Mesendoderm (in vitro differentiated cells): ENCODE measurements at regions not wholly inside any gene's neighbourhood (a gene's known extent, or its start where the extent isn't known, plus 50 kb on each side); places are given as distances from the start of the nearest gene placed in this dataset.

ENCODE experiments used
- DNase-seq: peaks from one replicate; pipeline ENCODE4 v3.0.0; 2013
- H2AK5ac ChIP-seq: 2 replicates; pipeline ENCODE4 v1.6.1; 2013; ENCODE audit warnings: low read length, inconsistent platforms
- H2BK120ac ChIP-seq: 2 replicates; pipeline ENCODE4 v1.6.1; 2013; ENCODE audit warnings: low read depth, mild to moderate bottlenecking, low read length, moderate library complexity, mixed read lengths
- H2BK15ac ChIP-seq: replicated peaks from 2 replicates; pipeline ENCODE4 v1.6.1; 2013; ENCODE audit warnings: low read depth, mild to moderate bottlenecking, moderate library complexity
- H2BK5ac ChIP-seq: 2 replicates; pipeline ENCODE4 v1.6.1; 2013; ENCODE audit warnings: low read length, inconsistent platforms
- H3K18ac ChIP-seq: 2 replicates; pipeline ENCODE4 v1.6.1; 2013; ENCODE audit warnings: mild to moderate bottlenecking, low read length, mixed read lengths
- H3K23ac ChIP-seq: one replicate; pipeline ENCODE4 v1.6.1; 2013; ENCODE audit warnings: low read length
- H3K27ac ChIP-seq: 2 replicates; pipeline ENCODE4 v1.5.1; 2013; ENCODE audit warnings: low read depth, mild to moderate bottlenecking, inconsistent platforms, low read length, moderate library complexity
- H3K27me3 ChIP-seq: 2 replicates; pipeline ENCODE4 v1.6.1; 2013; ENCODE audit warnings: low read length, control low read depth, mild to moderate bottlenecking, inconsistent platforms; ENCODE audit not compliant: insufficient read depth, poor library complexity
- H3K36me3 ChIP-seq: 2 replicates; pipeline ENCODE4 v1.6.1; 2013; ENCODE audit warnings: low read length, inconsistent platforms; ENCODE audit not compliant: control insufficient read depth, insufficient read depth
- H3K4ac ChIP-seq: one replicate; pipeline ENCODE4 v1.6.1; 2013; ENCODE audit warnings: low read depth, mild to moderate bottlenecking, low read length, moderate library complexity
- H3K4me1 ChIP-seq: 2 replicates; pipeline ENCODE4 v1.6.1; 2013; ENCODE audit warnings: low read depth, low read length, inconsistent platforms; ENCODE audit not compliant: control insufficient read depth
- H3K4me2 ChIP-seq: 2 replicates; pipeline ENCODE4 v1.6.1; 2013; ENCODE audit warnings: low read length
- H3K4me3 ChIP-seq: 2 replicates; pipeline ENCODE4 v1.5.1; 2013; ENCODE audit warnings: mild to moderate bottlenecking, low read length
- H3K56ac ChIP-seq: one replicate; pipeline ENCODE4 v1.6.1; 2013; ENCODE audit warnings: low read length
- H3K79me1 ChIP-seq: 2 replicates; pipeline ENCODE4 v1.6.1; 2013; ENCODE audit warnings: low read length, inconsistent platforms
- H3K79me2 ChIP-seq: 2 replicates; pipeline ENCODE4 v1.6.1; 2013; ENCODE audit warnings: mild to moderate bottlenecking, low read length; ENCODE audit not compliant: control insufficient read depth, insufficient read depth
- H3K9ac ChIP-seq: 2 replicates; pipeline ENCODE4 v1.6.1; 2013; ENCODE audit warnings: low read length, inconsistent platforms
- H4K5ac ChIP-seq: one replicate; pipeline ENCODE4 v1.6.1; 2013; ENCODE audit warnings: low read length
- H4K8ac ChIP-seq: one replicate; pipeline ENCODE4 v1.6.1; 2013; ENCODE audit warnings: low read depth, mild to moderate bottlenecking, control low read depth, low read length, moderate library complexity
- WGBS: extraction: QIAGEN DNeasy Blood & Tissue Kit; methylation state at CpG from one replicate; pipeline ENCODE4 v1.1.7; 2013; ENCODE audit warnings: low lambda C conversion rate, missing lambda C conversion rate; ENCODE audit not compliant: insufficient coverage; ENCODE audit errors: extremely low coverage; 5-methylcytosine and 5-hydroxymethylcytosine counted together

- H3K79me2 ChIP-seq: no peaks in the 10 kb centered on the region
- H2BK5ac ChIP-seq: no peak overlapping the region
- no peak overlapping the region for H3K23ac ChIP-seq
- no peak overlapping the region for H3K4me3 ChIP-seq
- H3K4me1 ChIP-seq: peaks cover 10% of the 10 kb centered on the region
- H4K8ac ChIP-seq: no peak overlapping the region
- no peak overlapping the region for H3K56ac ChIP-seq
- H3K27me3 ChIP-seq: no peaks in the 10 kb centered on the region
- H2AK5ac ChIP-seq: no peak overlapping the region
- no peak for DNase-seq
- no peaks in the 10 kb centered on the region for H3K36me3 ChIP-seq
- H2BK15ac ChIP-seq: no peak overlapping the region
- H3K4ac ChIP-seq: no peak overlapping the region
- no peak overlapping the region for H2BK120ac ChIP-seq
- H3K27ac ChIP-seq: no peak overlapping the region
- no peak overlapping the region for H3K9ac ChIP-seq
- H3K18ac ChIP-seq: no peak overlapping the region
- no CpG with 5 or more reads among the region's 14 CpGs for WGBS
- no peak overlapping the region for H4K5ac ChIP-seq
- no peak overlapping the region for H3K4me2 ChIP-seq
- no peaks in the 10 kb centered on the region for H3K79me1 ChIP-seq
Measured at GRCh38 chr5:176719113-176719739, 71.9 kb downstream of the TSPAN17 start.

- Histone ChIP-seq H3K4me1 (peaks cover 15% of the 10 kb centered on the region), H2BK15ac (no peak overlapping the region), H3K23ac (no peak overlapping the region), H3K9ac (no peak overlapping the region), H3K18ac (no peak overlapping the region), H3K4me3 (no peak overlapping the region), H3K36me3 (no peaks in the 10 kb centered on the region), H4K8ac (no peak overlapping the region), H2BK120ac (no peak overlapping the region), H3K4me2 (no peak overlapping the region), H3K27ac (no peak overlapping the region), H4K5ac (no peak overlapping the region), H2AK5ac (no peak overlapping the region), H3K4ac (no peak overlapping the region), H3K79me2 (no peaks in the 10 kb centered on the region), H3K27me3 (no peaks in the 10 kb centered on the region), H2BK5ac (no peak overlapping the region), H3K79me1 (no peaks in the 10 kb centered on the region), H3K56ac (peak overlapping the region; percentile 27)
- no peak for DNase-seq
- WGBS: no CpG with 5 or more reads among the region's 10 CpGs
Measured at GRCh38 chr5:176721509-176721908, 74.2 kb downstream of the TSPAN17 start.

- Histone ChIP-seq H2BK15ac (no peak overlapping the region), H3K56ac (peak overlapping the region; percentile 80), H3K79me1 (no peaks in the 10 kb centered on the region), H3K18ac (no peak overlapping the region), H3K27ac (no peak overlapping the region), H3K4me3 (no peak overlapping the region), H3K4ac (peak overlapping the region; percentile 2), H2BK120ac (no peak overlapping the region), H2BK5ac (peak overlapping the region; percentile 91), H3K36me3 (no peaks in the 10 kb centered on the region), H4K5ac (no peak overlapping the region), H4K8ac (no peak overlapping the region), H3K4me1 (peaks cover 15% of the 10 kb centered on the region), H3K4me2 (no peak overlapping the region), H2AK5ac (peak overlapping the region; percentile 80), H3K9ac (peak overlapping the region; percentile 27), H3K27me3 (no peaks in the 10 kb centered on the region), H3K23ac (no peak overlapping the region), H3K79me2 (no peaks in the 10 kb centered on the region)
- DNase-seq: no peak
- no CpG with 5 or more reads among the region's 10 CpGs for WGBS
Measured at GRCh38 chr5:176722757-176723156, 75.5 kb downstream of the TSPAN17 start.

GRCh38 chr5:176723440-176723839, 76.2 kb downstream of the TSPAN17 start:
- peaks cover 15% of the 10 kb centered on the region for H3K4me1 ChIP-seq
- H4K5ac ChIP-seq: no peak overlapping the region
- peak overlapping the region; percentile 29 for H3K18ac ChIP-seq
- H3K9ac ChIP-seq: no peak overlapping the region
- H3K27ac ChIP-seq: peak overlapping the region; percentile 48
- peak overlapping the region; percentile 80 for H3K56ac ChIP-seq
- WGBS: no CpG with 5 or more reads among the region's 3 CpGs
- H3K79me1 ChIP-seq: no peaks in the 10 kb centered on the region
- peak; percentile 96 for DNase-seq
- H3K4me3 ChIP-seq: no peak overlapping the region
- peak overlapping the region; percentile 98 for H2BK5ac ChIP-seq
- H2BK120ac ChIP-seq: no peak overlapping the region
- no peaks in the 10 kb centered on the region for H3K27me3 ChIP-seq
- no peak overlapping the region for H2BK15ac ChIP-seq
- no peak overlapping the region for H4K8ac ChIP-seq
- H3K23ac ChIP-seq: no peak overlapping the region
- H3K4ac ChIP-seq: peak overlapping the region; percentile 0
- no peaks in the 10 kb centered on the region for H3K79me2 ChIP-seq
- no peak overlapping the region for H2AK5ac ChIP-seq
- no peak overlapping the region for H3K4me2 ChIP-seq
- H3K36me3 ChIP-seq: no peaks in the 10 kb centered on the region

- Histone ChIP-seq H3K9ac (no peak overlapping the region), H2BK5ac (no peak overlapping the region), H3K79me1 (no peaks in the 10 kb centered on the region), H3K36me3 (no peaks in the 10 kb centered on the region), H3K4me2 (no peak overlapping the region), H3K56ac (no peak overlapping the region), H4K8ac (no peak overlapping the region), H3K4ac (no peak overlapping the region), H3K27ac (no peak overlapping the region), H3K4me1 (peaks cover 15% of the 10 kb centered on the region), H3K23ac (no peak overlapping the region), H4K5ac (no peak overlapping the region), H2AK5ac (no peak overlapping the region), H3K79me2 (no peaks in the 10 kb centered on the region), H2BK15ac (no peak overlapping the region), H2BK120ac (no peak overlapping the region), H3K4me3 (no peak overlapping the region), H3K27me3 (no peaks in the 10 kb centered on the region), H3K18ac (no peak overlapping the region)
- WGBS: no CpG with 5 or more reads among the region's 8 CpGs
- DNase-seq: peak; percentile 57
Measured at GRCh38 chr5:176724472-176724871, 77.2 kb downstream of the TSPAN17 start.
